Left forelimb (tissue), 1 donor: ENCODE measurements at regions not wholly inside any gene's neighbourhood (a gene's known extent, or its start where the extent isn't known, plus 50 kb on each side); places are given as distances from the start of the nearest gene placed in this dataset.
A peak's percentile ranks its signal among the peaks of the same experiment; 100 is the strongest.

ENCODE experiments used
- DNase-seq: peaks from one replicate; pipeline ENCODE4 v3.0.0-alpha.2; 2018; ENCODE audit warnings: low spot score

GRCh38 chr1:82215853-82216175 lies 415.1 kb downstream of the ADGRL2 start:
- DNase-seq, result no peak

- DNase-seq, result no peak
These were observed 414.5 kb downstream of the ADGRL2 start for GRCh38 chr1:82215056-82215852.

GRCh38 chr1:82214606-82215005 lies 413.9 kb downstream of the ADGRL2 start:
- no peak for DNase-seq

- DNase-seq, result no peak
These were observed 396.9 kb downstream of the ADGRL2 start for GRCh38 chr1:82197606-82198005.

GRCh38 chr1:82195245-82195644 lies 394.5 kb downstream of the ADGRL2 start:
- no peak for DNase-seq

GRCh38 chr1:82185084-82185483 lies 384.4 kb downstream of the ADGRL2 start:
- no peak for DNase-seq

GRCh38 chr1:82181846-82182245 lies 381.1 kb downstream of the ADGRL2 start:
- no peak for DNase-seq

- no peak for DNase-seq
These were observed 378.4 kb downstream of the ADGRL2 start for GRCh38 chr1:82179131-82179530.

GRCh38 chr1:82177192-82177591 lies 376.5 kb downstream of the ADGRL2 start:
- DNase-seq, result no peak

- DNase-seq, result no peak
These were observed 371.2 kb downstream of the ADGRL2 start for GRCh38 chr1:82171955-82172354.

GRCh38 chr1:82168482-82168881 lies 367.7 kb downstream of the ADGRL2 start:
- DNase-seq, result no peak

- no peak for DNase-seq
These were observed 364.6 kb downstream of the ADGRL2 start for GRCh38 chr1:82165304-82165703.

- DNase-seq, result no peak
These were observed 362.0 kb downstream of the ADGRL2 start for GRCh38 chr1:82162486-82163420.

- DNase-seq, result no peak
These were observed 361.0 kb downstream of the ADGRL2 start for GRCh38 chr1:82161700-82162141.

GRCh38 chr1:82160903-82161302 lies 360.2 kb downstream of the ADGRL2 start:
- peak; percentile 72 for DNase-seq

- no peak for DNase-seq
These were observed 359.3 kb downstream of the ADGRL2 start for GRCh38 chr1:82160036-82160435.

GRCh38 chr1:82158981-82159380 lies 358.2 kb downstream of the ADGRL2 start:
- no peak for DNase-seq

GRCh38 chr1:82154219-82154970 lies 353.7 kb downstream of the ADGRL2 start:
- no peak for DNase-seq

GRCh38 chr1:82153752-82154151 lies 353.0 kb downstream of the ADGRL2 start:
- DNase-seq, result no peak

- DNase-seq, result no peak
These were observed 352.5 kb downstream of the ADGRL2 start for GRCh38 chr1:82153272-82153629.

GRCh38 chr1:82152356-82153271 lies 351.9 kb downstream of the ADGRL2 start:
- no peak for DNase-seq
